IPS DF 6.9 (cell line): ENCODE measurements at regions not wholly inside any gene's neighbourhood (a gene's known extent, or its start where the extent isn't known, plus 50 kb on each side); places are given as distances from the start of the nearest gene placed in this dataset.

ENCODE experiments used
- DNase-seq: peaks from one replicate; pipeline ENCODE4 v3.0.0-alpha.2; 2013; ENCODE audit warnings: low read depth, low spot score
- H3K27ac ChIP-seq: one replicate; pipeline ENCODE4 v1.5.1; 2013; ENCODE audit warnings: low read length, control low read depth
- H3K27me3 ChIP-seq: 2 replicates; pipeline ENCODE4 v1.6.1; 2013; ENCODE audit warnings: mild to moderate bottlenecking, low read length; ENCODE audit not compliant: control insufficient read depth, insufficient read depth
- H3K36me3 ChIP-seq: 2 replicates; pipeline ENCODE4 v1.6.1; 2013; ENCODE audit warnings: low read length; ENCODE audit not compliant: control insufficient read depth, insufficient read depth
- H3K4me1 ChIP-seq: 2 replicates; pipeline ENCODE4 v1.6.1; 2013; ENCODE audit warnings: low read length; ENCODE audit not compliant: control insufficient read depth, insufficient read depth
- H3K4me3 ChIP-seq: 2 replicates; pipeline ENCODE4 v1.5.1; 2013; ENCODE audit warnings: mild to moderate bottlenecking, low read length
- H3K9me3 ChIP-seq: 2 replicates; pipeline ENCODE4 v1.6.1; 2013; ENCODE audit warnings: low read length, inconsistent platforms; ENCODE audit not compliant: control insufficient read depth, insufficient read depth
- WGBS: extraction: QIAGEN DNeasy Blood & Tissue Kit; methylation state at CpG from one replicate; pipeline ENCODE4 v1.1.7; 2013; ENCODE audit warnings: mixed read lengths, missing lambda C conversion rate; ENCODE audit not compliant: insufficient read length, insufficient coverage; 5-methylcytosine and 5-hydroxymethylcytosine counted together

DNA sequence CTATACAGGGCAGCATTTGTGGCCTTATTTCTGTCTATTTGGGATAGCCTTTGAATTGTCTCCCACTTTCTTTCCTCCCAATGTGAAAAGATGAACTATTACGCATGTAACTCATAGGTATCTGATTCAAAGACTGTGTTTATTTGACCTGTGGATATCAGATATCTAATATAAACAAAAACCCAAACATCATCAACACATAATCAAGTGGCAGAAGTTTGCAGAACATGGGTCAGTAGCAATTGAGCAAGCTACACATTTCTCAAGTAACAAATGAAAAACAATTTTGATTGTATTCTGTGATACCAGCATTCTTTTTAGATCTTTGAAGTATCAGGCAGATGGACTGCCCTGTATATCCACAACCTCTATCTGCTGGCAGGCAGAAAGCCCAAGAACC, 490.5 kb upstream of the ADGRL2 start:
- no peak overlapping the region for H3K4me3 ChIP-seq
- DNase-seq, result no peak
- peaks cover 3% of the 10 kb centered on the region; the same call in 1 of the 2 replicates for H3K4me1 ChIP-seq
- no peak overlapping the region for H3K27ac ChIP-seq
- H3K27me3 ChIP-seq, result no peaks in the 10 kb centered on the region
- WGBS, result no CpG with 5 or more reads among the region's 1 CpG
- H3K36me3 ChIP-seq, result no peaks in the 10 kb centered on the region
- no peaks in the 10 kb centered on the region for H3K9me3 ChIP-seq

DNA sequence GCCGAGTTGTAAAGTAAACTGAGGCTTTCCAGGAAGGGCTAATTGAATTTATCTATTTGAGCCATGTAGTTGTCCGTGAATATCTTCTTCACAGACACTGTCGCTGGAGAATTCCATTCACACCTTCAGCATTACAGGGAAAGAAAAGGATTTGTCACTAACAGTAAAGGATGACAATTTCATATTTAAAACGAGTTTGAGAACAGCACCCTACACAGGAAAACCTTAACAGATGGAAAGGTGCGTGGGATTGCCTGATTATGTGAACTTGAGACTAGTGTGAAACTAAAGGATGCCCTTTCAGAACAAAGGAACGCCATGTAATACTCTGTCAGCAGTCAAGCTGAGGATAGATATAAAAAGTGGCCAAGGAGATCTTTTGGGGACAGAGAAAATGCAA, 492.5 kb upstream of the ADGRL2 start:
- Histone ChIP-seq H3K4me1 (peaks cover 1% of the 10 kb centered on the region; the same call in 1 of the 2 replicates), H3K4me3 (no peak overlapping the region), H3K27ac (no peak overlapping the region), H3K27me3 (no peaks in the 10 kb centered on the region), H3K36me3 (no peaks in the 10 kb centered on the region), H3K9me3 (no peaks in the 10 kb centered on the region)
- no peak for DNase-seq
- no CpG with 5 or more reads among the region's 6 CpGs for WGBS

DNA sequence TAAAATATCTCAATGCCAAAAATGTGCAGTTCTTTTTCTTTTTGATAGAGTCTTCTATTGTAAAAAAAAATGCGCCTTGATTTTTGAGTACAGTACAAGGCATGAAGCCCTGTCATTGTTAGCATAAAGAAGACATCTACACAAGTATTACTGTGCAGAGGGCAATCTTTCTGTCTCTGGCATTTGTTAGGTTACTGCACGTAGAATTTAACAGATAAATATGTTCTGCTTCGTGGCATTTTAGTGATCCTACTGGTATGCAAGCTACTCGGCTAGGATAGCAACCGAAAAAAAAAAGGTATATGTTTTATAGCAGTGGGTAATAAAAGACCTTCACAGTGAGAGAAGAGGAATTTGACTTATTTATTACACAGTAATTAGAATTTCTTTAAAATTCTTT, 492.9 kb upstream of the ADGRL2 start:
- H3K4me3 ChIP-seq, result no peak overlapping the region
- H3K4me1 ChIP-seq, result peaks cover 1% of the 10 kb centered on the region; the same call in 1 of the 2 replicates
- DNase-seq, result no peak
- no peaks in the 10 kb centered on the region for H3K27me3 ChIP-seq
- no peak overlapping the region for H3K27ac ChIP-seq
- WGBS, result no CpG with 5 or more reads among the region's 5 CpGs
- no peaks in the 10 kb centered on the region for H3K9me3 ChIP-seq
- H3K36me3 ChIP-seq, result no peaks in the 10 kb centered on the region

DNA sequence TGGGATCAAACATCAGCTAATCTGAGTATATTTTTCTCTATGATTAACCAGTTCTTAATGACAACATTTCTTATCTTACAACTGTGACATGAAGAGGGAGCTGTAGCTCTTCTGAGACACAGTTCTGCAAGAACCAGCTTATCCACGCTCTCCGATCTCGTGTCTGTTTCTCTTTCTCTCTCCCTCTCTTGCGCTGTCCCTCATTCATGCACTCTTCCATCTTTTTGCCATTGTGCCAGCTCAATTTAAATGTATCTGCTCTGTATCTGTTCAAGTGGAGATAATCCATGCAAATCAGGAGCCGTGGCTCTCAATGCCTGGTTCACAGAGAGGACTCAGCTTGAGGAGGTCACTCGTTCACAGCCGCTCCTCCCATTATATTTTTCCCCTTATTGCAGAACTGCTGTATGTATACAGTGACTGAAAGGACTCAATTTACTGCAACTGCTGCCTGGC, 494.7 kb upstream of the ADGRL2 start:
- H3K36me3 ChIP-seq, result no peaks in the 10 kb centered on the region
- peak overlapping the region; percentile 19; the same call in 1 of the 2 replicates for H3K4me3 ChIP-seq
- DNase-seq, result no peak
- no peak overlapping the region for H3K27ac ChIP-seq
- H3K27me3 ChIP-seq, result no peaks in the 10 kb centered on the region
- no peaks in the 10 kb centered on the region for H3K9me3 ChIP-seq
- peaks cover 1% of the 10 kb centered on the region; the same call in 1 of the 2 replicates for H3K4me1 ChIP-seq
- no CpG with 5 or more reads among the region's 7 CpGs for WGBS

DNA sequence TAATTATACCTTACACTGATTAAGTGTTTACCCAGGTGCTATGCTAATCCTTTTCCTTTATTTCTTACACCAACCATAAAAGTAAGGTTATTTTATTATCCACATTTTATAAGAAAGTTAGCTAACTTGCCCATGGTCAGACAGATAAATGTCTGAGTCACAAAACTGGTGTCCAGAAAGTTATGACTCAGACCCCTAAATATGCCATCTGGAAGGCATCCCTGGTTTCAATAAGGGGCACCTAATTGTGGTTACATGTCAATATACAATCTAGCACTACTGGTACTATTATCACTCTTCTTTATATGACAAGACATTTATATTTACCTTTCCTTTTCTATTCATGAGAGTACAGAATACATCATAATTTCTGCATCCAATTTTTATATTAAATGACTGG, 496.5 kb upstream of the ADGRL2 start:
- Histone ChIP-seq H3K36me3 (no peaks in the 10 kb centered on the region), H3K9me3 (no peaks in the 10 kb centered on the region), H3K4me1 (peaks cover 1% of the 10 kb centered on the region; the same call in 1 of the 2 replicates), H3K27me3 (no peaks in the 10 kb centered on the region), H3K4me3 (no peak overlapping the region), H3K27ac (no peak overlapping the region)
- no peak for DNase-seq

DNA sequence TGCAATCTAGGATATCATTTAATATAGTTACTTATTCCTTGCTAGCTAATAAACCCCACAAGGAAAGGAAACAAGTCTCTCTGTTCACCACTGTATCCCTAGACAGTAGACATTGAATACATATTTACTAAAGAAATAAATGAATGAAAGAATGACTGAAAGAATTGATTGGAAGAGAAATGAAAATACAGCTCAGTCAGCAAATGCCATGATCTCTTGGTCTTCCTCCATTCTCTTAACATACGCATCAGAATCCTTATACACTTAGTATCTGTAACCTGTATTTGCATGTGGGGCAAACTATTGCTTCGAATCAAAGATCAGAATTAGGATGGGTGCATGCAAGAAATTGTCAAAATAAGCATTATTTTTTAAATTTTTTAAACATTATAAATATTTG, 500.8 kb upstream of the ADGRL2 start:
- no peaks in the 10 kb centered on the region for H3K9me3 ChIP-seq
- H3K27me3 ChIP-seq, result no peaks in the 10 kb centered on the region
- no CpG with 5 or more reads among the region's 2 CpGs for WGBS
- no peak overlapping the region for H3K27ac ChIP-seq
- H3K4me3 ChIP-seq, result no peak overlapping the region
- H3K36me3 ChIP-seq, result no peaks in the 10 kb centered on the region
- no peaks in the 10 kb centered on the region for H3K4me1 ChIP-seq
- no peak for DNase-seq

DNA sequence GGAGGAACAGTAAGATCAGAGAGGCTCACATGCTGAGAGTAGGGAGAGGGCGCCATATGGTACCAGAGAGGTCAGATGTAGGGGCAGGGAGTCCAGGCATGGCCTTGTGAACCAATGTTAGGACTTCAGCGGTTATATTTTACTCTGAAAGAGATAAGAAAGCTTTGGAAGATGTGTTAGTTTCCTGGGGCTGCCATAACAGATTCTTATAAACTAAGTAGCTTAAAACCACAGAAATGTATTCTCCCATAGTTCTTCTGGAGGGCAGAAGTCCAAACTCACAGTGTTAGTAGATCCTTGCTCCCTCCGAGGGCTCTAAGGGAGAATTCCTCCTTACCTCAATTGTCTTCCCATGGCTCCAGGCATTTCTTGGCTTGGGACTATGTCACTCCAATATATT, 502.5 kb upstream of the ADGRL2 start:
- H3K27ac ChIP-seq, result no peak overlapping the region
- no peak overlapping the region for H3K4me3 ChIP-seq
- no peaks in the 10 kb centered on the region for H3K9me3 ChIP-seq
- no peaks in the 10 kb centered on the region for H3K27me3 ChIP-seq
- DNase-seq, result no peak
- no peaks in the 10 kb centered on the region for H3K36me3 ChIP-seq
- no CpG with 5 or more reads among the region's 3 CpGs for WGBS
- H3K4me1 ChIP-seq, result no peaks in the 10 kb centered on the region

DNA sequence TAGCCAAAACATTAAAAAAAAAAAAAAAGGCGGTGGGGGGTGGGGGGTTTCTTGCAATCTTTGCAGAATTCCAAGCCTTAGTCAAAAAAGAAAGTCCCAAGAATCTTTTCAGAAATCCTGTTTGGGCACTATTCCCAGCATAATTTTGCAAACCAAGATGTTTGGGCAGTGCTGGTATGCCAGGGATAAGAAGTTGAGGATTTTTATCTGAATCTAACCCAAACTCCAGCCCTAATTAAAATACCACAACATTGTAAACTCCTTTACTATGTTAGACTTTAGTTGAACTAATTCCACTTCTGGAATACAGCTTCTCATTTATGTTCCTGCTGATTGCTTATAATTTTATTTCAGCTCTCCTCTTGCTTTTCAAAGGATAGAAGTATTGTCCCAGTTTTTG, 504.1 kb upstream of the ADGRL2 start:
- H3K36me3 ChIP-seq, result no peaks in the 10 kb centered on the region
- H3K27ac ChIP-seq, result no peak overlapping the region
- no CpG with 5 or more reads among the region's 1 CpG for WGBS
- no peak for DNase-seq
- no peaks in the 10 kb centered on the region for H3K27me3 ChIP-seq
- H3K4me3 ChIP-seq, result no peak overlapping the region
- no peaks in the 10 kb centered on the region for H3K4me1 ChIP-seq
- H3K9me3 ChIP-seq, result no peaks in the 10 kb centered on the region

DNA sequence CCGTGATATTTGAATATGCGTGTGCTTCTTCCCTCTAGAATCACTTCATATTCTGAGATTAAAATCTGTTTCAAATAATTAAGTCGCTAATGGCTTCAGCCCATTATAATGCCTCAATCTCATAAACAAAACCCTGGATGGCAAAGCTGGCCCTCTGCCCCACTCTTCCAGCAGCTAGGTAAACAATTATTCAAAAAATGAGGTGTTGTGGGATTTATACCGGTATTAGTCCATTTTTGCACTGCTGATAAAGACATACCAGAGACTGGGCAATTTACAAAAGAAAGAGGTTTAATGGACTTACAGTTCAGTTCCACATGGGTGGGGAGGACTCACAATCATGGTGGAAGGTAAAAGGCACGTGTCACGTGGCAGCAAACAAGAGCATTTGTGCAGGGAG, 510.4 kb upstream of the ADGRL2 start:
- no peak for DNase-seq
- Histone ChIP-seq H3K4me1 (no peaks in the 10 kb centered on the region), H3K36me3 (no peaks in the 10 kb centered on the region), H3K9me3 (no peaks in the 10 kb centered on the region), H3K27ac (no peak overlapping the region), H3K27me3 (no peaks in the 10 kb centered on the region), H3K4me3 (no peak overlapping the region)
- no CpG with 5 or more reads among the region's 6 CpGs for WGBS

DNA sequence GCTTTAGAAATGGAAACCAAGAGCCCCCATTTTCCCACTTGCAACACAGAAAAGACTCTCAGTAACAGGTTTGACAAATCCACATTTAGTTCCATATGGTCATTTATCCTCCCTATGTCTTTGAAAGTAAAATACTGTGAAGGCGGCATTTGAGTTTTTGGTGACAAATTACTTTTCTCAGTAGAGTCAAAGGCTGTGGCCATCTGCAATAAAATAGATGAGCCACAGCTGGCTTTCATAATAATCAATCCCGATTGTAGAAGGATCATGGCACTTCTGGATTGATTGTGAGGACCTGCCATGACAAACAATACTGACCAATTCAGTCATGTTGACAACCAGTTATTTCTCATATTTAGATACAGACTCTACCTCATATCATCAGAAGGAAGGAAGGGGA, 512.0 kb upstream of the ADGRL2 start:
- H3K27me3 ChIP-seq, result no peaks in the 10 kb centered on the region
- DNase-seq, result no peak
- H3K4me3 ChIP-seq, result no peak overlapping the region
- no peaks in the 10 kb centered on the region for H3K9me3 ChIP-seq
- H3K4me1 ChIP-seq, result no peaks in the 10 kb centered on the region
- H3K36me3 ChIP-seq, result no peaks in the 10 kb centered on the region
- no peak overlapping the region for H3K27ac ChIP-seq
- no CpG with 5 or more reads among the region's 2 CpGs for WGBS

DNA sequence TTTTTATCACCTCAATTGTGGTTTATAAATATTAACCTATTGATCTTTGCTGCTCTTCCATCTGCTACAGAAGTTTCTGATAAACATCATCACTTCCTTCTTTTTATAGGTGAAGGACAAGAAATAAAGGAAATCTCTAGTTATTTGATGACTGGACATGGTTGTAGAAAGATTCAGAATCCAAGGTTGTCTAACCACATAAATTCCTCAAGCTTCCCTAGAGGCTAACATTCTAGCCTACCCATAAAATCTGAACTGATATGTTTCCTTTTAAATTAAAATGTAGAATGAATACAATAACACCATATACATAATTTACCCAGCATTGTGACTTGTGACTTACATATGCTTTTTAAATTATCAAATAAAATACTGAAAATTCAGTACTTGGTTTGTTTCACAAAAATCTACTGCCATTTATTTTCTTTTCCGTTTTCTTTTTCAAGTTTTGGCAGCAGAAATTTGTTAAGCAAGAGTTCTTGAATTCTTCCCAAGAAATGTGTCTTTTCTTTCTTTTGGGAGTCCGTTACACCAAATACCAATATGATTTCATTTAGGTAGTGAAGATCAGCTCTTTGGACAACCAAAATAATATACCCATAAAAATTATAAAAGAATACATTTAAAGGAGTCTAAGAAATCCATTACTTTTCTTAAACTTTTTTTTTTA, 513.2 kb upstream of the ADGRL2 start:
- Histone ChIP-seq H3K9me3 (no peaks in the 10 kb centered on the region), H3K27me3 (no peaks in the 10 kb centered on the region), H3K36me3 (no peaks in the 10 kb centered on the region), H3K27ac (no peak overlapping the region), H3K4me1 (no peaks in the 10 kb centered on the region), H3K4me3 (no peak overlapping the region)
- WGBS, result no CpG with 5 or more reads among the region's 2 CpGs
- no peak for DNase-seq
